Upper lobe of left lung (tissue), 6 donors: ENCODE measurements at regions not wholly inside any gene's neighbourhood (a gene's known extent, or its start where the extent isn't known, plus 50 kb on each side); places are given as distances from the start of the nearest gene placed in this dataset.

Experiments
- ATAC-seq, 2 donors: fragments of 200-7000 bp; cut with Tn5 transposase; one replicate each; pipeline ENCODE4 v1.9.1; 2022; ENCODE audit warnings: mild to moderate bottlenecking in 2 of 2, moderate library complexity in 2 of 2; ENCODE audit not compliant: low FRiP score in 2 of 2
- DNase-seq, 2 donors: peaks; one replicate each; pipeline ENCODE4 v3.0.0-alpha.2; 2019 to 2020
- H3K27ac ChIP-seq, 4 donors: fragments of 200-600 bp; sonication (generic); one replicate each; pipeline ENCODE4 v1.5.1; 2016 to 2019
- H3K27me3 ChIP-seq, 4 donors: fragments of 200-600 bp; sonication (generic); one replicate each; pipeline ENCODE4 v1.5.1; 2017 to 2019
- H3K36me3 ChIP-seq, 4 donors: fragments of 200-600 bp; sonication (generic); one replicate each; pipeline ENCODE4 v1.5.1; 2016 to 2019
- H3K4me1 ChIP-seq, 4 donors: fragments of 200-600 bp; sonication (generic); one replicate each; pipeline ENCODE4 v1.5.1; 2018 to 2019
- H3K4me3 ChIP-seq, 4 donors: fragments of 200-600 bp; sonication (generic); one replicate each; pipeline ENCODE4 v1.5.1; 2017 to 2019; ENCODE audit warnings: mild to moderate bottlenecking in 2 of 4, moderate library complexity in 1 of 4
- H3K9me3 ChIP-seq, 4 donors: fragments of 200-600 bp; sonication (generic); one replicate each; pipeline ENCODE4 v1.5.1; 2018 to 2019
- CTCF ChIP-seq, 6 experiments: fragments of 450-650 bp in 4 of 6; fragments of 200-600 bp in 2 of 6; sonication (generic) in 2 of 6; IDR thresholded peaks; one replicate each; pipeline ENCODE4 v1.5.1; 2016 to 2019; ENCODE audit warnings: antibody characterized with exemption in 6 of 6
- EP300 ChIP-seq, 4 donors: sonication (generic); formaldehyde crosslinking; IDR thresholded peaks; one replicate each; pipeline ENCODE4 v1.5.1; 2017; ENCODE audit warnings: antibody characterized with exemption in 4 of 4, control low read depth in 2 of 4
- POLR2A ChIP-seq, 4 donors: fragments of 450-650 bp; IDR thresholded peaks; one replicate each; pipeline ENCODE4 v1.5.1; 2016 to 2017; ENCODE audit warnings: antibody characterized with exemption in 4 of 4, mild to moderate bottlenecking in 2 of 4
- POLR2AphosphoS5 ChIP-seq, 2 donors: sonication (generic); formaldehyde crosslinking; IDR thresholded peaks; one replicate each; pipeline ENCODE4 v1.5.1; 2017; ENCODE audit warnings: antibody characterized with exemption in 2 of 2
- WGBS, 2 donors: methylation state at CpG; one replicate each; pipeline ENCODE4 v1.1.5; 2017 to 2018; 5-methylcytosine and 5-hydroxymethylcytosine counted together
- donor health status: DM: no; HTN: no; CAD: no; lungs with moderate emphysema.
- donor health status: DM: no; HTN: yes; CAD: no; lungs with severe emphysema.

DNA sequence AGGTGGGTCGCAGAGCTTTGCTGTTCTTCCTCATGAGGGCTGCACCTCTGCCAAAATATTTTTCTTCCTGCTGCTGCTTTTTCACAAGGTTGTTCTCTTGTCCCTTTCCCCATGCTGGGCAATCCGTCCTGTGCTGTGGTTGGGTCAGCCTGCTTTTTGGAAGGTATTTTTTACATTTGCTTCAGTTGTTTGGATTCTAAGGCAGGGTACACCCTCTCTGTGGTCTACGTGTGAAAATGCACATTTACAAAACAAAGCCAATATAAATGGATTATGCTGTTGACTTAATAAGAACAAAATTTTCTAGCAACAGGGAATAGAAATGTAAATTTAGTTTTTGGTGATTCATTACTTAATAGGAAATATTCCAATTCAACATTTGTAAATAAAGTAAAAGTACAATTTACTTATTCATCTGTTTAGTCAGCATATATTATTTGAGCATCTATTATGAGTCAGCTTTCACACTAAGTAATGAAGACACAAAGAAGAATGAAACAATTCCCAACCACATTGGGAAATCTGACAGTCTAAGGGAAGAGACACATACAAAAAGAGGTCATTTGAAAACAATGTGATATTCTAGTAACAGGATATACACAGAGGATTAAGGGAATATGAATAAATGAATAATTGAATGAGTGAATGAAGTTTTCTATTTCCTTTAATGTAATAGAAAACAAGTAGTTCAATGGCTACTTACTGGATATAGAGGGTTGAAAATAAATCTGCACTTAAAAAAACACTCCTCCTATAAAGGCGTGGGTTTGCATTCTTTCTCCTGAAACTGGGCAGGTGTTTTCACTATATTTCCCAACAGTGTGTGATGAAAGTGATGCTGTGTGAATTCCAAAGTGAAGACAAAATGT, 94.6 kb upstream of the PRICKLE1 start:
- no peak overlapping the region for H3K27ac ChIP-seq

DNA sequence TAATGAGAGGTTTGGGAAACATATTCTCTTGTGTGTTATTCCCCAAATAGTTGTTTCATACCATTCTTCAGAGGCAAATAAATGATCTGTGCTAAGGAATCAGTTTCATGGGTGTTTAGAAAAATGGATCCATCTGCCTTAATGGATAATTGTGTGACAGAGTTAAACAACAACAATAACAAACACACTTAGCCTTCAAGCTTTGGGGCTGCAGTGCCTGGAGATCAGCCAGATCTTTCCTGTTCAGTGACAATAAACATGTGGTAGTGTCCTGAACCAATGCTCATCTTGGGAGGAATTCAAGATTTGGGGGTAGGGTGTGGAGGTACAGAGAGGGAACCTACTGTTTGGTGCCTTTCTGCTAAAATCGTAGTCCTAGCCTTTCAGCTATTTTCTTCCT, 93.7 kb upstream of the PRICKLE1 start:
- H3K4me3 ChIP-seq: no peak overlapping the region
- DNase-seq: no peak
- no peak for ATAC-seq
- H3K36me3 ChIP-seq: no peaks in the 10 kb centered on the region
- no peaks in the 10 kb centered on the region for H3K4me1 ChIP-seq
- no peak for TF ChIP-seq EP300 (IDR thresholded peaks at IDR 0.05)
- TF ChIP-seq POLR2A (IDR thresholded peaks at IDR 0.05): no peak
- TF ChIP-seq CTCF (IDR thresholded peaks at IDR 0.05): no peak
- TF ChIP-seq POLR2AphosphoS5 (IDR thresholded peaks at IDR 0.05): no peak
- WGBS, 2 donors: 65 to 87% methylated on average over 1 of the region's 1 CpG
- no peak overlapping the region for H3K27ac ChIP-seq
- H3K9me3 ChIP-seq: no peaks in the 10 kb centered on the region
- H3K27me3 ChIP-seq: no peaks in the 10 kb centered on the region

More for the DNA sequence above, 94.6 kb upstream of the PRICKLE1 start:
- Histone ChIP-seq H3K9me3 (no peaks in the 10 kb centered on the region), H3K36me3 (no peaks in the 10 kb centered on the region), H3K27me3 (no peaks in the 10 kb centered on the region), H3K4me1 (no peaks in the 10 kb centered on the region), H3K4me3 (no peak overlapping the region)
- 73 to 77% methylated on average over 4 of the region's 4 CpGs for WGBS, 2 donors
- no peak for DNase-seq
- no peak for ATAC-seq
- TF ChIP-seq POLR2AphosphoS5 (IDR thresholded peaks at IDR 0.05) (no peak), CTCF (IDR thresholded peaks at IDR 0.05) (no peak), EP300 (IDR thresholded peaks at IDR 0.05) (no peak), POLR2A (IDR thresholded peaks at IDR 0.05) (no peak)

- DNase-seq: no peak
These were observed 89.9 kb upstream of the PRICKLE1 start for GRCh38 chr12:42679466-42679865.

GRCh38 chr12:42677461-42677860, 87.9 kb upstream of the PRICKLE1 start:
- Histone ChIP-seq H3K4me3 (no peak overlapping the region), H3K9me3 (no peaks in the 10 kb centered on the region), H3K27ac (no peak overlapping the region), H3K36me3 (no peaks in the 10 kb centered on the region), H3K4me1 (no peaks in the 10 kb centered on the region), H3K27me3 (no peaks in the 10 kb centered on the region)
- no peak for ATAC-seq
- TF ChIP-seq POLR2A (IDR thresholded peaks at IDR 0.05): no peak
- 87 to 90% methylated on average over 2 of the region's 2 CpGs for WGBS, 2 donors
- no peak for DNase-seq

More at GRCh38 chr12:42679466-42679865, 89.9 kb upstream of the PRICKLE1 start:
- Histone ChIP-seq H3K27me3 (no peaks in the 10 kb centered on the region), H3K9me3 (no peaks in the 10 kb centered on the region), H3K27ac (no peak overlapping the region), H3K4me1 (no peaks in the 10 kb centered on the region), H3K36me3 (no peaks in the 10 kb centered on the region), H3K4me3 (no peak overlapping the region)
- no peak for ATAC-seq
- WGBS, 2 donors: 75 to 89% methylated on average over 4 of the region's 4 CpGs
- no peak for TF ChIP-seq CTCF (IDR thresholded peaks at IDR 0.05)
- TF ChIP-seq POLR2A (IDR thresholded peaks at IDR 0.05): no peak

GRCh38 chr12:42673535-42673934, 84.0 kb upstream of the PRICKLE1 start:
- WGBS, 2 donors: 72 to 82% methylated on average over 3 of the region's 3 CpGs
- no peaks in the 10 kb centered on the region for H3K36me3 ChIP-seq
- ATAC-seq: no peak

More at GRCh38 chr12:42673535-42673934, 84.0 kb upstream of the PRICKLE1 start:
- no peak for TF ChIP-seq POLR2A (IDR thresholded peaks at IDR 0.05)
- TF ChIP-seq CTCF (IDR thresholded peaks at IDR 0.05): no peak
- TF ChIP-seq EP300 (IDR thresholded peaks at IDR 0.05): no peak
- no peak for TF ChIP-seq POLR2AphosphoS5 (IDR thresholded peaks at IDR 0.05)
- no peak for DNase-seq
- no peaks in the 10 kb centered on the region for H3K9me3 ChIP-seq
- H3K4me1 ChIP-seq: no peaks in the 10 kb centered on the region
- no peak overlapping the region for H3K4me3 ChIP-seq
- H3K27me3 ChIP-seq: no peaks in the 10 kb centered on the region
- no peak overlapping the region for H3K27ac ChIP-seq
